ENCODE measurements at regions not wholly inside any gene's neighbourhood (a gene's known extent, or its start where the extent isn't known, plus 50 kb on each side); places are given as distances from the start of the nearest gene placed in this dataset.

GRCh38 chr22:46050916-46051614 lies 74.1 kb upstream of the WNT7B start:
- no peaks in the 10 kb centered on the region for H3K9me2 ChIP-seq (ENCODE audit: insufficient read depth)
- Mint-ChIP-seq H3K9me3 (no peaks in the 10 kb centered on the region; the same call in 2 of the 3 replicates), H3K27ac (no peak overlapping the region), H3K27me3 (ENCODE audit: insufficient read depth, low read depth, poor library complexity) (peaks cover 16% of the 10 kb centered on the region), H3K4me3 (no peak overlapping the region), H3K36me3 (ENCODE audit: low read depth) (no peaks in the 10 kb centered on the region), H3K4me1 (peaks cover 6% of the 10 kb centered on the region)
- no peaks in the 10 kb centered on the region; the same call in 1 of the 2 replicates for H3K4me1 ChIP-seq (ENCODE audit: insufficient read depth)
- H2AFZ ChIP-seq: no peak overlapping the region
- H3K27me3 ChIP-seq (ENCODE audit: insufficient read depth): peaks cover 8% of the 10 kb centered on the region
- ATAC-seq (no peak), DNase-seq (ENCODE audit: low spot score) (no peak)
- no peaks in the 10 kb centered on the region for H3K79me2 ChIP-seq (replicated peaks; ENCODE audit: insufficient read depth)
- H3K4me3 ChIP-seq: no peak overlapping the region
- no peaks in the 10 kb centered on the region for H3K36me3 ChIP-seq (ENCODE audit: insufficient read depth)
- TF ChIP-seq JUNB (IDR thresholded peaks at IDR 0.05; ENCODE audit: unreplicated experiment): no peak
- no peak for TF ChIP-seq REST (IDR thresholded peaks at IDR 0.05; ENCODE audit: unreplicated experiment)
- no peak for TF ChIP-seq CTCF (conservative IDR thresholded peaks at IDR 0.05; ENCODE audit: low read depth in 2 of 2)
- no peak for TF ChIP-seq CREB1 (CRISPR knock-in tag; IDR thresholded peaks at IDR 0.05; ENCODE audit: low read depth)
- TF ChIP-seq ZNF331 (CRISPR knock-in tag; IDR thresholded peaks at IDR 0.05; ENCODE audit: low read depth): no peak
- no peak for TF ChIP-seq EZH2 (IDR thresholded peaks at IDR 0.05; ENCODE audit: low read depth, unreplicated experiment)
- TF ChIP-seq ETS1 (IDR thresholded peaks at IDR 0.05): no peak
- no peak for TF ChIP-seq EZH2phosphoT487 (IDR thresholded peaks at IDR 0.05; ENCODE audit: unreplicated experiment)
- TF ChIP-seq NANOG (IDR thresholded peaks at IDR 0.05; ENCODE audit: borderline replicate concordance): no peak
- TF ChIP-seq POLR2AphosphoS5 (IDR thresholded peaks at IDR 0.05; ENCODE audit: low read depth): no peak
- no peak for TF ChIP-seq ZNF462 (CRISPR knock-in tag; IDR thresholded peaks at IDR 0.05)
- TF ChIP-seq ZNF114 (CRISPR knock-in tag; IDR thresholded peaks at IDR 0.05): no peak
- no peak for TF ChIP-seq STAT1 (IDR thresholded peaks at IDR 0.05; ENCODE audit: unreplicated experiment)
- H3K4me2 ChIP-seq: no peak overlapping the region
- H3F3A ChIP-seq (replicated peaks; ENCODE audit: low read depth): 0 out of 2 replicates have a peak, but pooled peaks cover 3% of the 10 kb centered on the region
- no peak overlapping the region for H3K27ac ChIP-seq (ENCODE audit: low read depth)
- no peaks in the 10 kb centered on the region for H4K20me1 ChIP-seq (replicated peaks; ENCODE audit: insufficient read depth)

All from GM23338 (cell line).